HepG2 (cell line): ENCODE measurements at regions not wholly inside any gene's neighbourhood (a gene's known extent, or its start where the extent isn't known, plus 50 kb on each side); places are given as distances from the start of the nearest gene placed in this dataset.

Experiments
- ATAC-seq: fragments of 200-7000 bp; cut with Tn5 transposase; 3 replicates; pipeline ENCODE4 v1.9.1; 2020; ENCODE audit warnings: mild to moderate bottlenecking, moderate library complexity
- BruUV-seq: library from RNA; stranded (reverse); fragments of 400-500 nt; replicated peaks from 2 replicates; lab custom pipeline; 2021; lab: Mats Ljungman, UMichigan
- CTCF ChIA-PET: fragments of 300-600 bp; formaldehyde crosslinking; extraction: SDS; loops from one replicate; lab custom pipeline; 2021; ENCODE audit warnings: low total read pairs, inconsistent platforms, low intra/inter-chr PET ratio; lab: Yijun Ruan, JAX
- POLR2A ChIA-PET: fragments of 350-600 bp; sonication (Branson Sonifier 250); formaldehyde crosslinking; loops from one replicate; lab custom pipeline; 2020; ENCODE audit warnings: antibody characterized with exemption, inconsistent platforms; lab: Yijun Ruan, JAX
- DNase-seq: peaks from one replicate; pipeline ENCODE4 v3.0.0-alpha.2; 2015; ENCODE audit warnings: low spot score
- FAIRE-seq: peaks from 3 replicates; lab custom pipeline; 2011; peaks lifted over from hg19 to GRCh38; lab: Jason Lieb, UNC
- H2AFZ ChIP-seq: one replicate; pipeline ENCODE4 v1.6.1; 2011; ENCODE audit warnings: low read length, inconsistent platforms
- H3K27ac ChIP-seq: fragments of 300-600 bp; 3 replicates; pipeline ENCODE4 v1.8.0; 2011; ENCODE audit warnings: mixed run types, mild to moderate bottlenecking, mixed read lengths, low read length, inconsistent platforms; ENCODE audit not compliant: insufficient read depth; ENCODE audit errors: extremely low read length
- H3K27me3 ChIP-seq, 2 experiments: fragments of 200-600 bp in 1 of 2; 2 replicates in 1 of 2; 3 replicates in 1 of 2; pipeline versions ENCODE4 v1.6.0 to v1.8.0; 2011; ENCODE audit warnings: low read length in 2 of 2, mild to moderate bottlenecking in 2 of 2, moderate library complexity in 2 of 2, inconsistent platforms in 1 of 2; ENCODE audit not compliant: insufficient read depth in 2 of 2, control insufficient read depth in 1 of 2
- H3K36me3 ChIP-seq, 2 experiments: fragments of 200-600 bp in 1 of 2; replicated peaks in 1 of 2; 2 replicates in 1 of 2; 3 replicates in 1 of 2; pipeline versions ENCODE4 v1.5.1 to v1.8.0; 2011; ENCODE audit warnings: low read length in 2 of 2, inconsistent platforms in 1 of 2; ENCODE audit not compliant: insufficient read depth in 2 of 2, control insufficient read depth in 1 of 2
- H3K4me1 ChIP-seq: 2 replicates; pipeline ENCODE4 v1.5.1; 2012; ENCODE audit warnings: low read length, inconsistent platforms; ENCODE audit not compliant: insufficient read depth
- H3K4me2 ChIP-seq: 2 replicates; pipeline ENCODE4 v1.6.0; 2011; ENCODE audit warnings: low read depth, low read length, inconsistent platforms
- H3K4me3 ChIP-seq, 3 experiments: fragments of 200-600 bp in 1 of 3; sonication (generic), shearing (Covaris generic) in 1 of 3; replicated peaks in 1 of 3; 2 replicates each; pipeline ENCODE4 v1.5.1; 2011 to 2016; ENCODE audit warnings: low read length in 3 of 3, inconsistent platforms in 2 of 3, low read depth in 2 of 3, mild to moderate bottlenecking in 2 of 3, control low read depth in 1 of 3, mixed read lengths in 1 of 3; ENCODE audit not compliant: insufficient read depth in 1 of 3
- H3K79me2 ChIP-seq: one replicate; pipeline ENCODE4 v1.6.1; 2011; ENCODE audit warnings: low read length, inconsistent platforms; ENCODE audit not compliant: insufficient read depth
- H3K9ac ChIP-seq: 2 replicates; pipeline ENCODE4 v1.6.0; 2011; ENCODE audit warnings: mild to moderate bottlenecking, low read depth, low read length, inconsistent platforms; ENCODE audit not compliant: insufficient read depth
- H3K9me3 ChIP-seq: 2 replicates; pipeline ENCODE4 v1.5.1; 2012; ENCODE audit warnings: mild to moderate bottlenecking, low read length
- H4K20me1 ChIP-seq: 2 replicates; pipeline ENCODE4 v1.6.0; 2011; ENCODE audit warnings: inconsistent platforms, mild to moderate bottlenecking, low read length, moderate library complexity; ENCODE audit not compliant: insufficient read depth
- AGO1 ChIP-seq: fragments of 200-400 bp; formaldehyde crosslinking; IDR thresholded peaks from 2 replicates; pipeline ENCODE4 v1.6.1; 2017; ENCODE audit warnings: mild to moderate bottlenecking, low read depth, low read length, moderate library complexity; ENCODE audit not compliant: poor library complexity, severe bottlenecking
- HINFP ChIP-seq: sonication (generic); formaldehyde crosslinking; IDR thresholded peaks from 2 replicates; pipeline ENCODE4 v1.4.0; 2020; ENCODE audit warnings: low read depth, mild to moderate bottlenecking, missing genetic modification reagents
- MED13 ChIP-seq: sonication (generic); formaldehyde crosslinking; IDR thresholded peaks from 2 replicates; pipeline ENCODE4 v1.5.0; 2020; ENCODE audit warnings: missing genetic modification reagents
- NFYC ChIP-seq: IDR thresholded peaks from 2 replicates; pipeline ENCODE4 v1.6.1; 2016; ENCODE audit warnings: missing genetic modification reagents, missing compliant biosample characterization
- RFXANK ChIP-seq: IDR thresholded peaks from 2 replicates; pipeline ENCODE4 v1.6.1; 2016
- ZBTB8A ChIP-seq: sonication (generic); formaldehyde crosslinking; IDR thresholded peaks from 2 replicates; pipeline ENCODE4 v1.4.0; 2020; ENCODE audit warnings: mild to moderate bottlenecking, low read depth, missing genetic modification reagents, borderline replicate concordance
- ZFP36 ChIP-seq: fragments of 150-350 bp; IDR thresholded peaks from 2 replicates; pipeline ENCODE4 v1.6.1; 2018; ENCODE audit warnings: borderline replicate concordance, low read length, low read depth; ENCODE audit not compliant: partially characterized antibody
- ZGPAT ChIP-seq: IDR thresholded peaks from 2 replicates; pipeline ENCODE4 v1.6.1; 2016; ENCODE audit warnings: mild to moderate bottlenecking
- ZNF235 ChIP-seq: sonication (generic); formaldehyde crosslinking; IDR thresholded peaks from 2 replicates; pipeline ENCODE4 v1.8.1; 2023; ENCODE audit warnings: mild to moderate bottlenecking, missing genetic modification reagents, borderline replicate concordance
- ZNF430 ChIP-seq: sonication (generic); formaldehyde crosslinking; IDR thresholded peaks from 2 replicates; pipeline ENCODE4 v1.9.0; 2021; ENCODE audit warnings: mild to moderate bottlenecking, missing genetic modification reagents
- ZNF513 ChIP-seq: sonication (generic); formaldehyde crosslinking; conservative IDR thresholded peaks from 2 replicates; pipeline ENCODE4 v1.5.0; 2020; ENCODE audit warnings: missing genetic modification reagents
- ZNF576 ChIP-seq: sonication (generic); formaldehyde crosslinking; IDR thresholded peaks from 2 replicates; pipeline ENCODE4 v1.4.0; 2020; ENCODE audit warnings: mild to moderate bottlenecking, missing genetic modification reagents
- ZNF589 ChIP-seq: sonication (generic); formaldehyde crosslinking; conservative IDR thresholded peaks from 2 replicates; pipeline ENCODE4 v1.8.0; 2022; ENCODE audit warnings: mild to moderate bottlenecking, moderate library complexity, missing genetic modification reagents
- ZNF710 ChIP-seq: sonication (generic); formaldehyde crosslinking; IDR thresholded peaks from 2 replicates; pipeline ENCODE4 v1.5.0; 2020; ENCODE audit warnings: mild to moderate bottlenecking, missing genetic modification reagents, borderline replicate concordance
- WGBS: methylation state at CpG from one replicate; pipeline ENCODE4 v1.1.6; 2017; ENCODE audit warnings: low lambda C conversion rate; 5-methylcytosine and 5-hydroxymethylcytosine counted together
- in situ Hi-C: cut with HindIII; loops from 2 replicates; pipeline ENCODE4 v1.10.0; 2017; ENCODE audit warnings: low pct_unique_long_range_greater_than_20kb; ENCODE audit not compliant: extremely low pct_ligation_motif_present
- intact Hi-C: fragments of 100-400 bp; cut with micrococcal nuclease; formaldehyde crosslinking; loops from one replicate; pipeline ENCODE4 v1.10.0; 2022; ENCODE audit not compliant: unreplicated experiment

GRCh38 chr11:96508861-96509260 lies 119.0 kb downstream of the JRKL start:
- H3K4me2 ChIP-seq, result no peak overlapping the region
- H3K9ac ChIP-seq, result no peak overlapping the region
- ATAC-seq (no peak), DNase-seq (no peak), FAIRE-seq (no peak)
- H3K9me3 ChIP-seq, result no peaks in the 10 kb centered on the region
- intact Hi-C loops, result no loop called here
- in situ Hi-C loops, result no loop called here
- ChIA-PET CTCF (no interaction called here), POLR2A (no interaction called here)
- TF ChIP-seq RFXANK (CRISPR knock-in tag), result no peak
- no peak for TF ChIP-seq ZNF589
- TF ChIP-seq AGO1, result no peak
- no peak for TF ChIP-seq ZNF513 (CRISPR knock-in tag)
- no peak for TF ChIP-seq ZNF576
- TF ChIP-seq ZGPAT (CRISPR knock-in tag), result no peak
- TF ChIP-seq ZNF430 (CRISPR knock-in tag), result no peak
- no peak for TF ChIP-seq ZNF235 (CRISPR knock-in tag)
- no peak for TF ChIP-seq NFYC
- TF ChIP-seq ZFP36, result no peak
- no peak for TF ChIP-seq HINFP (CRISPR knock-in tag)
- no peak for TF ChIP-seq MED13 (CRISPR knock-in tag)
- TF ChIP-seq ZNF710 (CRISPR knock-in tag), result no peak
- TF ChIP-seq ZBTB8A (CRISPR knock-in tag), result no peak
- H3K36me3 ChIP-seq, result no peaks in the 10 kb centered on the region
- no peak overlapping the region for H3K27ac ChIP-seq
- no peaks in the 10 kb centered on the region for H3K4me1 ChIP-seq
- WGBS, result 0% methylated on average over 2 of the region's 2 CpGs
- peaks cover 0 to 3% of the 10 kb centered on the region in 2 experiments; a peak in 1 of 5 replicates for H3K27me3 ChIP-seq
- no peaks in the 10 kb centered on the region for H3K79me2 ChIP-seq
- no TSS peak for BruUV-seq
- no peak overlapping the region for H3K4me3 ChIP-seq
- H2AFZ ChIP-seq, result no peak overlapping the region
- no peaks in the 10 kb centered on the region for H4K20me1 ChIP-seq
